ENCODE measurements at regions not wholly inside any gene's neighbourhood (a gene's known extent, or its start where the extent isn't known, plus 50 kb on each side); places are given as distances from the start of the nearest gene placed in this dataset.

DNA sequence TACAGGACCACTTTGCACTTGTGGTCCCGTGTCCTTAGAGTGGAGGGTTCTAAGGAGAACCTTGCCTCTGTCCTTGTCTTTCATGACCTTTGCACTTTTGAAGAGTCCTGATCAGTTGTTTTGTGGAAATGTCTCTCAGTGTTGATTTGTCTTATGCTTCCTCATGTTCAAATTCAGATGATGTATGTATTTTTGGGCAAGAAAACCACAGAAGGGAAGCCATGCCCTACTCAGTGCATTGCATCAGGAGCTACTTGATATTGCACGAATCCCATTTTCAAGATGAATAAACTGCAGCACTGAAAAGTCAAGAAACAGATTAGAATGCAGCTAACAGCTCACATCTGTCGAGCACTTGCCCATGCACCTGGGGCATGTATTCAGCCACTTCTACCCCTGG, 152.2 kb downstream of the INHBB start:
- Histone ChIP-seq H3K9me3 (replicated peaks; ENCODE audit: control insufficient read depth, insufficient read depth, low read length) (no peaks in the 10 kb centered on the region), H2AFZ (ENCODE audit: control insufficient read depth, low read depth, low read length) (no peak overlapping the region), H3K36me3 (ENCODE audit: control insufficient read depth in 2 of 2, insufficient read depth in 2 of 2, low read length in 1 of 2) (no peaks in the 10 kb centered on the region), H3K27ac (ENCODE audit: control insufficient read depth, insufficient read depth) (no peak overlapping the region), H4K20me1 (ENCODE audit: control insufficient read depth, insufficient read depth) (no peaks in the 10 kb centered on the region), H3K79me2 (ENCODE audit: control insufficient read depth, insufficient read depth, low read length) (no peaks in the 10 kb centered on the region), H3K4me1 (ENCODE audit: control insufficient read depth, insufficient read depth, low read length) (no peaks in the 10 kb centered on the region), H3K4me2 (ENCODE audit: control insufficient read depth, insufficient read depth) (no peak overlapping the region), H3K4me3 (no peak overlapping the region), H3K9ac (ENCODE audit: control insufficient read depth, insufficient read depth, low read length) (no peak overlapping the region), H3K27me3 (replicated peaks in 1 of 2; ENCODE audit: control insufficient read depth in 2 of 2, insufficient read depth in 2 of 2, low read length in 1 of 2) (peaks cover 0 to 9% of the 10 kb centered on the region in 2 experiments; a peak in 2 of 4 replicates)
- ChIA-PET POLR2A (no interaction called here), CTCF (no interaction called here), SMC1A (ENCODE audit: uncharacterized antibody, unreplicated experiment) (no interaction called here), RAD21 (ENCODE audit: unreplicated experiment) (no interaction called here)
- intact Hi-C loops (cut with micrococcal nuclease; ENCODE audit: unreplicated experiment) (no loop called here), in situ Hi-C loops (cut with MboI) (no loop called here)
- BruUV-seq (replicated peaks) = no TSS peak
- TF ChIP-seq KLF5 (IDR thresholded peaks at IDR 0.05; ENCODE audit: partially characterized antibody) (no peak), STAT3 (IDR thresholded peaks at IDR 0.05; ENCODE audit: low read depth, low read length) (no peak), WRNIP1 (IDR thresholded peaks at IDR 0.05; ENCODE audit: borderline replicate concordance, low read depth, low read length) (no peak), TARDBP (IDR thresholded peaks at IDR 0.05; ENCODE audit: borderline replicate concordance) (no peak), E2F4 (IDR thresholded peaks at IDR 0.05; ENCODE audit: low read depth, low read length) (no peak), SREBF1 (IDR thresholded peaks at IDR 0.05; ENCODE audit: low read length) (no peak), SREBF2 (IDR thresholded peaks at IDR 0.05; ENCODE audit: low read length) (no peak)
- no peak for ATAC-seq
- DNase-seq (ENCODE audit: low read depth, low spot score) = no peak
- WGBS (ENCODE audit: insufficient coverage, insufficient replicate concordance, low lambda C conversion rate, missing lambda C conversion rate) = 0% methylated on average over 3 of the region's 3 CpGs
- FAIRE-seq = no peak

Measured in GM12878 (cell line).